ENCODE measurements at regions not wholly inside any gene's neighbourhood (a gene's known extent, or its start where the extent isn't known, plus 50 kb on each side); places are given as distances from the start of the nearest gene placed in this dataset.

- FAIRE-seq: no peak
- POLR2A ChIA-PET: no interaction called here
These were observed 913.3 kb downstream of the UQCRFS1 start for GRCh38 chr19:28299649-28300048.

More at GRCh38 chr19:28299649-28300048, 913.3 kb downstream of the UQCRFS1 start:
- no peak for ATAC-seq
- in situ Hi-C loops (cut with MboI) (no loop called here), intact Hi-C loops (cut with micrococcal nuclease; ENCODE audit: unreplicated experiment) (no loop called here)
- ChIA-PET SMC1A (ENCODE audit: uncharacterized antibody, unreplicated experiment) (interaction anchor here (0.6 to 1.1 kb wide), 2 partner anchors 16 to 72 kb away, joined by 3 read pairs; no protein-coding TSS in a partner anchor), CTCF (no interaction called here), RAD21 (ENCODE audit: unreplicated experiment) (no interaction called here)
- 2% methylated on average over 7 of the region's 7 CpGs for WGBS (ENCODE audit: insufficient coverage, insufficient replicate concordance, low lambda C conversion rate, missing lambda C conversion rate)
- no peaks in the 10 kb centered on the region for H3K36me3 ChIP-seq (ENCODE audit: control insufficient read depth in 2 of 2, insufficient read depth in 2 of 2, low read length in 1 of 2)
- DNase-seq (ENCODE audit: low read depth, low spot score): no peak
- TF ChIP-seq HDAC2 (IDR thresholded peaks at IDR 0.05) (no peak), ZBED1 (IDR thresholded peaks at IDR 0.05; ENCODE audit: borderline replicate concordance) (no peak), NBN (IDR thresholded peaks at IDR 0.05) (no peak), RAD21 (IDR thresholded peaks at IDR 0.05; ENCODE audit: insufficient read depth, low read depth, low read length) (no peak), FOXM1 (IDR thresholded peaks at IDR 0.05; ENCODE audit: low read depth, low read length) (no peak), ZNF207 (IDR thresholded peaks at IDR 0.05; ENCODE audit: borderline replicate concordance) (no peak), HCFC1 (IDR thresholded peaks at IDR 0.05; ENCODE audit: low read length) (no peak), YY1 (IDR thresholded peaks at IDR 0.05; ENCODE audit: low read depth, low read length) (no peak), MEF2B (IDR thresholded peaks at IDR 0.05; ENCODE audit: partially characterized antibody, poor library complexity, severe bottlenecking) (no peak), RELA (IDR thresholded peaks at IDR 0.05; ENCODE audit: borderline replicate concordance, partially characterized antibody) (no peak)
- TF ChIP-seq, protein P1, sequence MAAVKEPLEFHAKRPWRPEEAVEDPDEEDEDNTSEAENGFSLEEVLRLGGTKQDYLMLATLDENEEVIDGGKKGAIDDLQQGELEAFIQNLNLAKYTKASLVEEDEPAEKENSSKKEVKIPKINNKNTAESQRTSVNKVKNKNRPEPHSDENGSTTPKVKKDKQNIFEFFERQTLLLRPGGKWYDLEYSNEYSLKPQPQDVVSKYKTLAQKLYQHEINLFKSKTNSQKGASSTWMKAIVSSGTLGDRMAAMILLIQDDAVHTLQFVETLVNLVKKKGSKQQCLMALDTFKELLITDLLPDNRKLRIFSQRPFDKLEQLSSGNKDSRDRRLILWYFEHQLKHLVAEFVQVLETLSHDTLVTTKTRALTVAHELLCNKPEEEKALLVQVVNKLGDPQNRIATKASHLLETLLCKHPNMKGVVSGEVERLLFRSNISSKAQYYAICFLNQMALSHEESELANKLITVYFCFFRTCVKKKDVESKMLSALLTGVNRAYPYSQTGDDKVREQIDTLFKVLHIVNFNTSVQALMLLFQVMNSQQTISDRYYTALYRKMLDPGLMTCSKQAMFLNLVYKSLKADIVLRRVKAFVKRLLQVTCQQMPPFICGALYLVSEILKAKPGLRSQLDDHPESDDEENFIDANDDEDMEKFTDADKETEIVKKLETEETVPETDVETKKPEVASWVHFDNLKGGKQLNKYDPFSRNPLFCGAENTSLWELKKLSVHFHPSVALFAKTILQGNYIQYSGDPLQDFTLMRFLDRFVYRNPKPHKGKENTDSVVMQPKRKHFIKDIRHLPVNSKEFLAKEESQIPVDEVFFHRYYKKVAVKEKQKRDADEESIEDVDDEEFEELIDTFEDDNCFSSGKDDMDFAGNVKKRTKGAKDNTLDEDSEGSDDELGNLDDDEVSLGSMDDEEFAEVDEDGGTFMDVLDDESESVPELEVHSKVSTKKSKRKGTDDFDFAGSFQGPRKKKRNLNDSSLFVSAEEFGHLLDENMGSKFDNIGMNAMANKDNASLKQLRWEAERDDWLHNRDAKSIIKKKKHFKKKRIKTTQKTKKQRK (IDR thresholded peaks at IDR 0.05; ENCODE audit: low read depth, low read length): no peak
- TF ChIP-seq, protein P2, sequence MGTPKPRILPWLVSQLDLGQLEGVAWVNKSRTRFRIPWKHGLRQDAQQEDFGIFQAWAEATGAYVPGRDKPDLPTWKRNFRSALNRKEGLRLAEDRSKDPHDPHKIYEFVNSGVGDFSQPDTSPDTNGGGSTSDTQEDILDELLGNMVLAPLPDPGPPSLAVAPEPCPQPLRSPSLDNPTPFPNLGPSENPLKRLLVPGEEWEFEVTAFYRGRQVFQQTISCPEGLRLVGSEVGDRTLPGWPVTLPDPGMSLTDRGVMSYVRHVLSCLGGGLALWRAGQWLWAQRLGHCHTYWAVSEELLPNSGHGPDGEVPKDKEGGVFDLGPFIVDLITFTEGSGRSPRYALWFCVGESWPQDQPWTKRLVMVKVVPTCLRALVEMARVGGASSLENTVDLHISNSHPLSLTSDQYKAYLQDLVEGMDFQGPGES (IDR thresholded peaks at IDR 0.05): no peak
- H3K9me3 ChIP-seq (replicated peaks; ENCODE audit: control insufficient read depth, insufficient read depth, low read length): no peaks in the 10 kb centered on the region; the same call in 2 of the 3 replicates
- no peak overlapping the region for H3K9ac ChIP-seq (ENCODE audit: control insufficient read depth, insufficient read depth, low read length)
- no peak overlapping the region for H3K27ac ChIP-seq (ENCODE audit: control insufficient read depth, insufficient read depth)
- H2AFZ ChIP-seq (ENCODE audit: control insufficient read depth, low read depth, low read length): no peak overlapping the region
- H3K4me3 ChIP-seq: no peak overlapping the region
- H3K4me1 ChIP-seq (ENCODE audit: control insufficient read depth, insufficient read depth, low read length): no peaks in the 10 kb centered on the region
- H3K4me2 ChIP-seq (ENCODE audit: control insufficient read depth, insufficient read depth): no peak overlapping the region
- no peaks in the 10 kb centered on the region for H4K20me1 ChIP-seq (ENCODE audit: control insufficient read depth, insufficient read depth)
- no peaks in the 10 kb centered on the region for H3K79me2 ChIP-seq (ENCODE audit: control insufficient read depth, insufficient read depth, low read length)
- no peaks in the 10 kb centered on the region for H3K27me3 ChIP-seq (replicated peaks in 1 of 2; ENCODE audit: control insufficient read depth in 2 of 2, insufficient read depth in 2 of 2, low read length in 1 of 2)
- no TSS peak for BruUV-seq (replicated peaks)
